Stimulated activated naive CD8-positive, alpha-beta T cell treated with anti-CD3 and anti-CD28 coated beads, Interleukin-15, amount 100 ng/mL, for 72 hours (primary cell): ENCODE measurements at regions not wholly inside any gene's neighbourhood (a gene's known extent, or its start where the extent isn't known, plus 50 kb on each side); places are given as distances from the start of the nearest gene placed in this dataset.
A peak's percentile ranks its signal among the peaks of the same experiment; 100 is the strongest.
"Not testable (repeated sequence)": the region's sequence is repeated elsewhere in the genome, so short reads cannot be mapped to it uniquely, and the experiment has no call there.

ENCODE experiments used
- ATAC-seq: fragments of 150-1000 bp; cut with Tn5 transposase; 2 replicates; pipeline ENCODE4 v1.10.0; 2021; ENCODE audit warnings: mild to moderate bottlenecking, moderate library complexity
- DNase-seq, 2 donors: peaks; one replicate each; pipeline ENCODE4 v3.0.0; 2021 to 2022
- H3K27ac Mint-ChIP-seq, 2 donors: one replicate each; pipeline ENCODE4 v1.8.0; 2022; ENCODE audit warnings: mild to moderate bottlenecking in 2 of 2, mixed read lengths in 2 of 2, moderate library complexity in 2 of 2
- H3K27me3 Mint-ChIP-seq: one replicate; pipeline ENCODE4 v1.8.0; 2022; ENCODE audit warnings: mixed read lengths
- H3K4me1 Mint-ChIP-seq: one replicate; pipeline ENCODE4 v1.8.0; 2022; ENCODE audit warnings: mild to moderate bottlenecking, mixed read lengths
- H3K4me3 Mint-ChIP-seq, 2 donors: one replicate each; pipeline ENCODE4 v1.8.0; 2022; ENCODE audit warnings: mild to moderate bottlenecking in 2 of 2, mixed read lengths in 2 of 2, moderate library complexity in 1 of 2
- H3K9me3 Mint-ChIP-seq, 2 donors: one replicate each; pipeline ENCODE4 v1.8.0; 2022; ENCODE audit warnings: mixed read lengths in 2 of 2

GRCh38 chr2:8344144-8345097, 337.4 kb upstream of the ID2 start:
- Mint-ChIP-seq H3K4me3 (no peak overlapping the region), H3K27ac (no peak overlapping the region), H3K9me3 (peaks cover 0 to 9% of the 10 kb centered on the region in 2 donors), H3K27me3 (peaks cover 27% of the 10 kb centered on the region), H3K4me1 (no peaks in the 10 kb centered on the region)
- DNase-seq (no peak), ATAC-seq (no peak)

DNA sequence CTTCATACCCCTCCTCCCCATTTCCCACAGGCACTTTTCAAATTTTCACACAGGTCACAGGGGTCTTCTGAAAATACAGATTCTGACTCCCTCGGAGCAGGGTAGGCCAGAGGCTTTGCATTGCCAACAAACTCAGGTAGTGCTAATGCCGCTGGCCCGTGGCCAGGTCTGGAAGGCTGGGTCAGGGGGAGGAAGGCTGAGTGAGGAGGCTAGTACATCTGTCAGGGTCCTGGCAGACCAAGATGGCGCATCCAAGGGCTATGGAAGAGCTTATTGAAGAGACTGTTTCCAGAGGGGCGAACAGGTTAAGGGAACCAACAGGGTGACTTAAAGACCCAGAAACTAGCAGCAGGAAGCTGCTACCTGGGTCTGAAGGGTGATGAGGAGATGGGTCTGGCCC, 336.7 kb upstream of the ID2 start:
- H3K4me1 Mint-ChIP-seq: no peaks in the 10 kb centered on the region
- H3K4me3 Mint-ChIP-seq: no peak overlapping the region
- ATAC-seq (no peak), DNase-seq (no peak)
- no peak overlapping the region for H3K27ac Mint-ChIP-seq
- peaks cover 27% of the 10 kb centered on the region for H3K27me3 Mint-ChIP-seq
- H3K9me3 Mint-ChIP-seq: peaks cover 0 to 9% of the 10 kb centered on the region in 2 donors

DNA sequence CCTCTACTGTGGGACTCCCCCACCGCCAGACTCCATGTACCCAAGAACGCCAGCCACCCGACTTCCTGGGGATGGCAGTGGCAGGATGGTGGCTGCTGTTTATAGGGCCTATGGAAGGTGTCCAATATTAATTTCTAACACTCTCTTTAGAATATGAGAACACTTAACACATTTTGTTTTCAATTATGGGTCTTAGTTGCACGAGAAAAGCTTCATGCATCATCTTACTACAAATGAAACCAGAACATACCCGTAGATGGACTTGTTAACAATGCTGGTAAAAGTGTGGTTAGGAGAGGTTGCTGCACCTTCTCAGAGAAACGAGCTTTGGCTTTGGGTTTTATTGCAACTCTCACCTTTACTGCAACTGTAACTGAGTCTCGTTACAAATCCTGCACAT, 335.6 kb upstream of the ID2 start:
- Mint-ChIP-seq H3K4me3 (no peak overlapping the region), H3K9me3 (peaks cover 0 to under 1% of the 10 kb centered on the region in 2 donors), H3K27ac (peak overlapping the region in 1 of 2 donors; percentile 32), H3K27me3 (peaks cover 34% of the 10 kb centered on the region), H3K4me1 (no peaks in the 10 kb centered on the region)
- ATAC-seq: no peak
- DNase-seq: no peak

DNA sequence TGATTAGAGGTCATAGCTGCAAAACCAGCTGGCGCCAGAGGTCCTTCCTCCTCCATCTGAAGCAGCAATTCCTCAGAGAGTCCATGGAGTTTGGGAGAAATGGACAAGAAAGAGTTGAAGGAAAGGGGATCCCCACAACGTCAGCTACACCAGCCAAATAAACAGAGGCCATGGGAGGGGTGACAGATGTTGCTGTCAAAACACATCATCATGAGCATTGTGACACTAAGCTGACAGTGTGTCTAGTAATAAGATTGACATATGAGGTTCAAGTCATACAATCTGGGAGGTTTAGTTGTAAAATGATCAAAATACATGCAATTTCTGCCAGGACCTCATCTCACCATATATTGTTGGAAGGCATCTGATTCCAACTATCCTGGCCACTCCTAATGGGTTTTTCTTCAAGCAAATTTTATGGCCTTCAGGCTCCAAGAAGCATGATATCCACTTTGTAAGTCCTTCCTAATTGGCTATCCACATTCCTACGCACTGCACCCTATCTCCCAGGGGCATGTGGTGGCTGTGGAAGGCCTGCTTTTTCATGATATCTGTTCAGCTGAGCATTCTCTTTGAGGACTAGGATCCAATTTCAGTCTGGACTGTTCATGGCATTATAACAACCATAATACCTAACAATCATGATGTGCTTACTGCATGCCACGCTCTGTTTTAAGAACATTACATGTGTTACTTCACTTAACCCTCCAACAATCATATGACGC, 335.0 kb upstream of the ID2 start:
- H3K27ac Mint-ChIP-seq: no peak overlapping the region
- DNase-seq (no peak), ATAC-seq (no peak)
- no peaks in the 10 kb centered on the region for H3K4me1 Mint-ChIP-seq
- no peaks in the 10 kb centered on the region for H3K9me3 Mint-ChIP-seq
- peaks cover 34% of the 10 kb centered on the region for H3K27me3 Mint-ChIP-seq
- H3K4me3 Mint-ChIP-seq: no peak overlapping the region

GRCh38 chr2:8348911-8349310, 332.9 kb upstream of the ID2 start:
- not testable (repeated sequence) for ATAC-seq, H3K27ac Mint-ChIP-seq, H3K4me3 Mint-ChIP-seq, DNase-seq, H3K4me1 Mint-ChIP-seq, H3K9me3 Mint-ChIP-seq
- H3K27me3 Mint-ChIP-seq: peaks cover 38% of the 10 kb centered on the region

DNA sequence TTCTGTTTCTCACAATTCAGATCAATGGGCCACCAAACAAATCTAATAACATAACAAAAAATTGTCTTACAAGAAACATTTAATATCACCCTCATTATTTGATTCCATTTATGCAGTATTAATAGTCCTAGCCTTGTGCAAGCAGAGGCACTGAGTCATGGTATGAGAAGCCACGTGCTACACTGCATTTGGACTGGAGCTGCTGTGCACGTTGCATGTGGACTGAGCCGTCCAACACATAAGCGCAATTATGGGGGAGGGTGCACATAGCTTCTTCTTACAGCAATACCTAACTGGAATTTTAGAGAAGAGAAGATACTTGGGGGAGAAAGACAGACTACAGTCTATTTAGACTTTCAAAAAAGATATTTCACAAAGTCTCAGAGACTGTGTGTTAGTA, 329.6 kb upstream of the ID2 start:
- no peak for ATAC-seq
- Mint-ChIP-seq H3K4me1 (no peaks in the 10 kb centered on the region), H3K27me3 (peaks cover 30% of the 10 kb centered on the region), H3K9me3 (peaks cover 6 to 11% of the 10 kb centered on the region in 2 donors), H3K27ac (no peak overlapping the region), H3K4me3 (no peak overlapping the region)
- DNase-seq: no peak

- H3K27me3 Mint-ChIP-seq: peaks cover 28% of the 10 kb centered on the region
- DNase-seq: no peak
- ATAC-seq: no peak
- H3K4me3 Mint-ChIP-seq: no peak overlapping the region
- H3K4me1 Mint-ChIP-seq: no peaks in the 10 kb centered on the region
- no peak overlapping the region for H3K27ac Mint-ChIP-seq
- peaks cover 6 to 11% of the 10 kb centered on the region in 2 donors for H3K9me3 Mint-ChIP-seq
These were observed 328.9 kb upstream of the ID2 start for GRCh38 chr2:8352989-8353388.

DNA sequence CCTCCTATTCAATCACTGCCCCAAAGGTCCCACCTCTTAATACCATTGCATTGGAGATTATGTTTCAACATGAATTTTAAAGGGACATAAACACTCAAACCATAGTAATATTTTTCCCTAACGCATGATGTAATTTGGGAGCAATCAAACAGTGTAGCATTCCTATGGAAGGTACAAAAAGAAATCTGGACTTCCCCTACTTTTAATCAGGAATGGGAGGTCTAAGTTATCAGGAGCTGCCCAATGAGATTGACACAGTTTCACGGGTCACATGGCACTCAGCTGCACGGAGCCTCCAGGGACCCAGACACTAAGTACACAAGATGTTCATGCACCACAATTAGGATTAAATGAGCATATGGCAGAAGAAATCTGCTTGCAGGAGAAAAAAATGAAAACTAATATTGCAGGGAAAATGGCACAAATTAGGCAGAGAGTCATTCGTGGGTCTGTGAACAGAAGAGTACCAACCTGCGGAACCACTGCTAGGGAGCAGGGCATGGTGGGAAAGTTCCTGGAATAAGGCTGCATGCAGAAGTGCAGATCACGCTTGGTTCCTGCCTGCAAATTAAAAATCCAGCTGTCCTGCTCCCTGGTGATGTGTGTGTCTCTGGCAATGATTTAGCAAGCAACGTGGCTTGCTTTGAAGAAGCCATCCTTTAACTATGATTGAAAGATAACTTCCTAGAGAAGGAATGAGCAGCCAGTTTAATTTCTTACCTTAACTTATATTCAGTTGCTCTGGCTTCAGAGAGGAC, 326.6 kb upstream of the ID2 start:
- H3K9me3 Mint-ChIP-seq: peaks cover 6 to 11% of the 10 kb centered on the region in 2 donors
- ATAC-seq: no peak

DNA sequence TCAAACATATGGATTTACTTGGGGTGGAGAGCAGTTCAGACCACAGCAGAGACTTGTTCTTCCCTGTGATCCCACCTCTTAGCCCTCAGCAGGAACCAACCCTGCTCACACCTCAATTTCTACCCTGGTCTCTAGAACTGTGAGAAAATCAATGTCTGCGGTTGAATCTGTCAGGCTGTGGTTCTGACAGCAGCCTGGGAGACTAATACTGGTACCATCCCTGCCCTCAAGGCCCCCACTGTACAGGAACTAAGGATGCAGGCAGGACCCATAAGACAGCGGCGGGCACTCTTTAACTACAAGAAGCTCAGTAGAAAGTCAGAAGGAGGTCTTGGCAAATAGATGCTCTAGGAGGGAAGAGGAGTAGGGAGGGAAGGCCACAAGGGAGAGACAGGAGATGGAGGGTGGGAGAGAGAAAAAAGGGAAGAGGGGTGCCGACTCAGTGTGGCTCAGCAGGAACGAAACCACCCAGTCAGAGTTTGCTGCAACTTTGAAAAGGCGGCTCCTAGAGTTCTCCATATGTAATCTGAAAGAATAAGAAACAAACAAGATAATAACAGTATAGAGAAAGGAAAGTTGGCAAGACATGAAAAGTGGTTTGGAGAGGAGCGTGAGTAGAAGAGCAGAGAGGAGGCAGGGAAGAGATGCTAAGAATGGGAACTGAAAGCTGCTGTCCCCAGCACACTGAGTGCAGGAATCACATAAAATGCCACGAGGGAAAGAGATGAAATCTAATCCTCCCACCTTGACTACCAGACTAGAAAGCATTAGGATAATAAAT, 323.9 kb upstream of the ID2 start:
- ATAC-seq (no peak), DNase-seq (no peak)
- Mint-ChIP-seq H3K27ac (no peak overlapping the region), H3K27me3 (peaks cover 26% of the 10 kb centered on the region), H3K9me3 (peaks cover 6 to 11% of the 10 kb centered on the region in 2 donors), H3K4me3 (no peak overlapping the region), H3K4me1 (no peaks in the 10 kb centered on the region)

More for the DNA sequence above, 326.6 kb upstream of the ID2 start:
- no peak overlapping the region for H3K27ac Mint-ChIP-seq
- no peak overlapping the region for H3K4me3 Mint-ChIP-seq
- DNase-seq: no peak
- H3K4me1 Mint-ChIP-seq: no peaks in the 10 kb centered on the region
- H3K27me3 Mint-ChIP-seq: peaks cover 28% of the 10 kb centered on the region

GRCh38 chr2:8361930-8362329, 319.9 kb upstream of the ID2 start:
- DNase-seq: no peak
- no peak for ATAC-seq
- no peak overlapping the region for H3K27ac Mint-ChIP-seq
- no peaks in the 10 kb centered on the region for H3K9me3 Mint-ChIP-seq
- no peaks in the 10 kb centered on the region for H3K4me1 Mint-ChIP-seq
- peaks cover 19% of the 10 kb centered on the region for H3K27me3 Mint-ChIP-seq
- H3K4me3 Mint-ChIP-seq: no peak overlapping the region

- Mint-ChIP-seq H3K27ac (no peak overlapping the region), H3K4me1 (no peaks in the 10 kb centered on the region), H3K4me3 (no peak overlapping the region), H3K27me3 (peaks cover 19% of the 10 kb centered on the region), H3K9me3 (no peaks in the 10 kb centered on the region)
- ATAC-seq: no peak
- DNase-seq: no peak
These were observed 318.7 kb upstream of the ID2 start for GRCh38 chr2:8363161-8363560.

- Mint-ChIP-seq H3K27ac (no peak overlapping the region), H3K27me3 (peaks cover 22% of the 10 kb centered on the region), H3K9me3 (no peaks in the 10 kb centered on the region), H3K4me1 (no peaks in the 10 kb centered on the region), H3K4me3 (no peak overlapping the region)
- DNase-seq: no peak
- ATAC-seq: no peak
These were observed 317.2 kb upstream of the ID2 start for GRCh38 chr2:8364668-8365067.

DNA sequence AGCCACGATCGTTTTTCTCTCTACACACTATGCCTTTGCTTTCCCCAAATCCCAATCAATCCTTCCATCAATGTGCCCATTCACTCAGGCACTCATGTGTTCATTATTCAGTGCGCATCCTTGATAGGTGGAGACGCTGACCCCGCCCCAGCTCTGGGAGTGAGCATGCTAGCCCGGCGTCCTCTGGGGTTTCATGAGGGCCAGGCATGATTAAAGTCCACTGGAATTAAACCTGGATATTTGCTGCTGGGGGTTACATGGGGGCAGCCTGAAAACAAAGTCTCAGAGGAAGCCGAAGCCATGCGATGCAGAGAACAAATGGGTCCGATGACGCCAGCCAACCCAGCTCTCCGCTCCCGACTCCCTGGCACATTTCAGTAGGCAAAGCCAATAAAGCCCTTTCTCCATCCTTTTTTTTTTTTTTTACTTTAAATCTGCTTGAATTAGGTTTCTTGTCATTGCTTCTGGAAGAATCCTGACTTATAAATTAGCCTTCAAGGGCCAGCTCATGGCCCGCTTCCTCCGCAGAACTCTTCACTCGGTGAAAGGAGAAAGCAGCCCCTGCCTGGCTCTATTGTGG, 316.4 kb upstream of the ID2 start:
- H3K27me3 Mint-ChIP-seq: peaks cover 29% of the 10 kb centered on the region
- H3K27ac Mint-ChIP-seq: no peak overlapping the region
- H3K4me3 Mint-ChIP-seq: no peak overlapping the region
- no peaks in the 10 kb centered on the region for H3K4me1 Mint-ChIP-seq
- no peaks in the 10 kb centered on the region for H3K9me3 Mint-ChIP-seq
- no peak for DNase-seq
- ATAC-seq: no peak

DNA sequence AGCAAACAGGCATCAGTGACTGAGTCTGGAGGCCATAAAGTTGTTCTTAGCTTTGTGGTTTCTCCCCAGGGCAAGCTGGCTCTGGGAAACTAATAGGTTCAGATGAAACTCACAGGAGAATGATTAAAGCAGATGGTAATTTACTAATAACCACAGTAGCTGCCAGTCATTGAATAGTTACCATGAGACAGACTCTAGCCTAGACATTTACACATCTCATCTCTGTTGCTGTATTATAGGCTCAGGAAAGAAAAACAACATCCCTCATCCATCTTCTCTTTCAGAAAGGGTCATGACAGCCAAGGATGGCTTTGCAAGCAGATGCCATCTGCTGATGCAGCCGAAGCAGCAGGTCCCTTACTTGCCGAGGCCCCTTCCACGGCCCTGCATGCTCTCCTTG, 314.0 kb upstream of the ID2 start:
- H3K27ac Mint-ChIP-seq: no peak overlapping the region
- no peak for ATAC-seq
- H3K27me3 Mint-ChIP-seq: peaks cover 34% of the 10 kb centered on the region
- no peaks in the 10 kb centered on the region for H3K9me3 Mint-ChIP-seq
- no peaks in the 10 kb centered on the region for H3K4me1 Mint-ChIP-seq
- H3K4me3 Mint-ChIP-seq: no peak overlapping the region
- DNase-seq: no peak

DNA sequence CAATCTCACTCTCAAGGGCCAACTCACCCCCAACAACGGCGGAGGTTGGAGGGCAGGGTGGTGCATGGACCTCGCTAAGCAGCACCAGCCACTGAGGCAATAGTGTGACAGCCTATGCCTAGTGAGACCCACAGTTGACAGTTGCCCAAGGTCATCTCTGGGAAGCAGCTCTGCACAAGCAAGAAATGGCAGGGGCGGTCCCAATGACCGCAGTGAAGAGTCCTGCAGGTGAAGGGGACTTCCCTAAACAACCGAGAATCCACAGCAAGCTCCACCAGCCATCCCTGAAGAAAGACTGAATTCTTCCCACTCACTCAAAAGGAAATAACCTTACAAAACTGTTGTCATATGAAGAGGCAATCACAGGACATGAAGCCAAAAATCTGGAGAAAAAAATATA, 313.4 kb upstream of the ID2 start:
- no peak for DNase-seq
- peaks cover 34% of the 10 kb centered on the region for H3K27me3 Mint-ChIP-seq
- no peak overlapping the region for H3K4me3 Mint-ChIP-seq
- no peaks in the 10 kb centered on the region for H3K4me1 Mint-ChIP-seq
- ATAC-seq: no peak
- H3K27ac Mint-ChIP-seq: no peak overlapping the region
- peaks cover 0 to 4% of the 10 kb centered on the region in 2 donors for H3K9me3 Mint-ChIP-seq
